GM12878 (cell line): ENCODE measurements at regions not wholly inside any gene's neighbourhood (a gene's known extent, or its start where the extent isn't known, plus 50 kb on each side); places are given as distances from the start of the nearest gene placed in this dataset.

Source experiments
- ATF2 ChIP-seq: IDR thresholded peaks from 2 replicates; pipeline ENCODE4 v1.6.1; 2012; ENCODE audit warnings: low read length, inconsistent platforms
- EZH2 ChIP-seq: IDR thresholded peaks from 2 replicates; pipeline ENCODE4 v1.6.1; 2012; ENCODE audit warnings: low read depth, mild to moderate bottlenecking, control low read depth, inconsistent platforms, low read length, borderline replicate concordance; ENCODE audit not compliant: control insufficient read depth
- GATAD2B ChIP-seq: fragments of 450-650 bp; conservative IDR thresholded peaks from 2 replicates; pipeline ENCODE4 v1.6.1; 2017; ENCODE audit warnings: low read depth, mild to moderate bottlenecking, moderate library complexity
- JUNB ChIP-seq: IDR thresholded peaks from 2 replicates; pipeline ENCODE4 v1.6.1; 2016; ENCODE audit warnings: antibody characterized with exemption, mild to moderate bottlenecking
- KDM1A ChIP-seq: fragments of 200-600 bp; sonication (generic); IDR thresholded peaks from 2 replicates; pipeline ENCODE4 v1.6.1; 2016; ENCODE audit warnings: borderline replicate concordance
- POLR2A ChIP-seq: IDR thresholded peaks from 2 replicates; pipeline ENCODE4 v1.6.1; 2011; ENCODE audit warnings: low read depth, mild to moderate bottlenecking, low read length
- RCOR1 ChIP-seq: conservative IDR thresholded peaks from 2 replicates; pipeline ENCODE4 v1.6.1; 2012; ENCODE audit warnings: low read depth, low read length, improper control_type of control experiment
- RELA ChIP-seq: fragments of 450-650 bp; IDR thresholded peaks from 2 replicates; pipeline ENCODE4 v1.8.0; 2014; ENCODE audit warnings: borderline replicate concordance; ENCODE audit not compliant: partially characterized antibody
- SMAD1 ChIP-seq: fragments of 450-650 bp; IDR thresholded peaks from 2 replicates; pipeline ENCODE4 v1.6.1; 2018; ENCODE audit warnings: mild to moderate bottlenecking, low read depth; ENCODE audit not compliant: partially characterized antibody
- TCF12 ChIP-seq: IDR thresholded peaks from 2 replicates; pipeline ENCODE4 v1.6.1; 2011; ENCODE audit warnings: low read depth, mild to moderate bottlenecking, low read length
- TF ChIP-seq, protein P1 (sequence below), 3 experiments: IDR thresholded peaks in 2 of 3; conservative IDR thresholded peaks in 1 of 3; 2 replicates each; pipeline ENCODE4 v1.5.1; 2011; ENCODE audit warnings: low read depth in 3 of 3, low read length in 3 of 3, mild to moderate bottlenecking in 3 of 3, control low read depth in 2 of 3, moderate library complexity in 2 of 3, inconsistent platforms in 1 of 3, mixed read lengths in 1 of 3; ENCODE audit not compliant: control insufficient read depth in 2 of 3, insufficient read depth in 1 of 3; ENCODE audit errors: extremely low read depth in 1 of 3
- TF ChIP-seq, protein P2 (sequence below): fragments of 450-650 bp; IDR thresholded peaks from 2 replicates; pipeline ENCODE4 v1.6.1; 2016; ENCODE audit warnings: mild to moderate bottlenecking
- TF ChIP-seq, protein P3 (sequence below): IDR thresholded peaks from 2 replicates; pipeline ENCODE4 v1.6.1; 2012; ENCODE audit warnings: low read depth, low read length, improper control_type of control experiment

DNA sequence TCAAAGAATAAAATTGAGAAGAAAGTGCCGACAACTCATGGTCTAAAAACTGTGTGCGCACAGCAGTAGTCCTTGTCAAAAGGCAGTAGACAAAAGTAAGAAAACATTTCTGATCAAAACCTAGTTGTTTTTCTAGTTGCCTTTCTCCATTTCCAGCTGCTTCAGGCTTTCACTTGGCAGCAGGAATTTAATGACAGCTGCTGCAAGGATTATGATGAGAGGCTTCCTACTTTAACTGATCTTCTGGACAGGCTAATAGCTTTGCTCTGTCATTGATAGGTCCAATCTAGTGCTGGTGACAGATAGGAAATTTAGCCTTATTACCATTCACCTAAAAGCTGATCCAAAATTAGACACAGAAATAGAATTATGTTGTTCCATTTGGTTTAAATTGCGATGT is 110.7 kb upstream of the SEMA3C start:
- TF ChIP-seq EZH2 (no peak), ATF2 (no peak), POLR2A (no peak), RELA (no peak), JUNB (no peak), TCF12 (no peak), RCOR1 (no peak), GATAD2B (no peak), KDM1A (no peak), SMAD1 (no peak)
- TF ChIP-seq, protein P1, sequence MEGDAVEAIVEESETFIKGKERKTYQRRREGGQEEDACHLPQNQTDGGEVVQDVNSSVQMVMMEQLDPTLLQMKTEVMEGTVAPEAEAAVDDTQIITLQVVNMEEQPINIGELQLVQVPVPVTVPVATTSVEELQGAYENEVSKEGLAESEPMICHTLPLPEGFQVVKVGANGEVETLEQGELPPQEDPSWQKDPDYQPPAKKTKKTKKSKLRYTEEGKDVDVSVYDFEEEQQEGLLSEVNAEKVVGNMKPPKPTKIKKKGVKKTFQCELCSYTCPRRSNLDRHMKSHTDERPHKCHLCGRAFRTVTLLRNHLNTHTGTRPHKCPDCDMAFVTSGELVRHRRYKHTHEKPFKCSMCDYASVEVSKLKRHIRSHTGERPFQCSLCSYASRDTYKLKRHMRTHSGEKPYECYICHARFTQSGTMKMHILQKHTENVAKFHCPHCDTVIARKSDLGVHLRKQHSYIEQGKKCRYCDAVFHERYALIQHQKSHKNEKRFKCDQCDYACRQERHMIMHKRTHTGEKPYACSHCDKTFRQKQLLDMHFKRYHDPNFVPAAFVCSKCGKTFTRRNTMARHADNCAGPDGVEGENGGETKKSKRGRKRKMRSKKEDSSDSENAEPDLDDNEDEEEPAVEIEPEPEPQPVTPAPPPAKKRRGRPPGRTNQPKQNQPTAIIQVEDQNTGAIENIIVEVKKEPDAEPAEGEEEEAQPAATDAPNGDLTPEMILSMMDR (IDR thresholded peaks at IDR 0.05 in 2 of 3, conservative IDR thresholded peaks at IDR 0.05 in 1 of 3; ENCODE audit: control insufficient read depth in 2 of 3, extremely low read depth in 1 of 3, insufficient read depth in 1 of 3, low read depth in 3 of 3, low read length in 3 of 3), result no peak
- TF ChIP-seq, protein P2, sequence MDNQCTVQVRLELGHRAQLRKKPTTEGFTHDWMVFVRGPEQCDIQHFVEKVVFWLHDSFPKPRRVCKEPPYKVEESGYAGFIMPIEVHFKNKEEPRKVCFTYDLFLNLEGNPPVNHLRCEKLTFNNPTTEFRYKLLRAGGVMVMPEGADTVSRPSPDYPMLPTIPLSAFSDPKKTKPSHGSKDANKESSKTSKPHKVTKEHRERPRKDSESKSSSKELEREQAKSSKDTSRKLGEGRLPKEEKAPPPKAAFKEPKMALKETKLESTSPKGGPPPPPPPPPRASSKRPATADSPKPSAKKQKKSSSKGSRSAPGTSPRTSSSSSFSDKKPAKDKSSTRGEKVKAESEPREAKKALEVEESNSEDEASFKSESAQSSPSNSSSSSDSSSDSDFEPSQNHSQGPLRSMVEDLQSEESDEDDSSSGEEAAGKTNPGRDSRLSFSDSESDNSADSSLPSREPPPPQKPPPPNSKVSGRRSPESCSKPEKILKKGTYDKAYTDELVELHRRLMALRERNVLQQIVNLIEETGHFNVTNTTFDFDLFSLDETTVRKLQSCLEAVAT, result no peak
- TF ChIP-seq, protein P3, sequence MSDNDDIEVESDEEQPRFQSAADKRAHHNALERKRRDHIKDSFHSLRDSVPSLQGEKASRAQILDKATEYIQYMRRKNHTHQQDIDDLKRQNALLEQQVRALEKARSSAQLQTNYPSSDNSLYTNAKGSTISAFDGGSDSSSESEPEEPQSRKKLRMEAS, result no peak
